ENCODE measurements at regions not wholly inside any gene's neighbourhood (a gene's known extent, or its start where the extent isn't known, plus 50 kb on each side); places are given as distances from the start of the nearest gene placed in this dataset.

GRCh38 chr6:148288541-148288940 lies 54.1 kb upstream of the SASH1 start:
- TF ChIP-seq POLR2A (IDR thresholded peaks at IDR 0.05) (no peak), CTCF (IDR thresholded peaks at IDR 0.05) (no peak)

Measured in body of pancreas (tissue), 4 donors.